ENCODE measurements at regions not wholly inside any gene's neighbourhood (a gene's known extent, or its start where the extent isn't known, plus 50 kb on each side); places are given as distances from the start of the nearest gene placed in this dataset.
"Not testable (repeated sequence)": the region's sequence is repeated elsewhere in the genome, so short reads cannot be mapped to it uniquely, and the experiment has no call there.

DNA sequence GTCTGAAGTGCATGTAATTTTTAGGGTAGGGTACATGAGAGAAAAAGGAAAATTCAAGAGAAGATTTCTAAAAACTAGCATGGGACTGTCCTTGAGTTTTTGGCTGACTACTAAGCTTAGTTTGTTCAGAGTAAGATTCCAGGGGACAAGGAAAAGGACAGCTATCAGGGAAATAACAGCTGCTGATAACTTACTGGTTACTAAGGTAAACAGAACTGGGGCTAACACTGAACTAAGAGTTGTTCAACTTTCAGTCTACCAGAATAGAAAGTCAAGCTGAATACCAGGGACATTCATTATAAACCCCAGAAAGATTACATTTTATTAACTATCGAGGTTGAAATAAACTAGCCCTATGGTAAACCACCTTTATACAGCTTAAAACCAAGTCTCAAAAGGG is 261.8 kb upstream of the CYRIA start:
- DNase-seq (ENCODE audit: extremely low read depth in 1 of 2, low read depth in 1 of 2), result no peak

DNA sequence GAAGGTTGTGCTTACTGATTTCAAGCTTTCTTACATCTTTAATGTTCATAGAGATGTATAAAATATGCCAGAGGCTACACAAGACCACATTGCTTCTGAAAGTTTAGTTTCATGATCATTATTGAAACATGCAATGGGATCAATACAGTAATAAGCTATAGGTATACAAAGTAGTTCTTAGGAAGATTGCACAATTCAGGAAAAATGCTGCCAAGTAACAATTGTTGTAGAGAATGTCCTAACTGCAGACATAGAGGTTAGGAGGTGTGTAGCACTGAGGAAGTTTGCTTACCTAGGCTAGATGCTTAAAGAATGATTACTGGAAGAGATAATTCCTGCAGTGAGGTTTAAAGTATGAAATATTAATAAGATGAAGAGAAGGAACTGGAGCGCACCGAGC is 259.5 kb upstream of the CYRIA start:
- no peak for DNase-seq (ENCODE audit: extremely low read depth in 1 of 2, low read depth in 1 of 2)

DNA sequence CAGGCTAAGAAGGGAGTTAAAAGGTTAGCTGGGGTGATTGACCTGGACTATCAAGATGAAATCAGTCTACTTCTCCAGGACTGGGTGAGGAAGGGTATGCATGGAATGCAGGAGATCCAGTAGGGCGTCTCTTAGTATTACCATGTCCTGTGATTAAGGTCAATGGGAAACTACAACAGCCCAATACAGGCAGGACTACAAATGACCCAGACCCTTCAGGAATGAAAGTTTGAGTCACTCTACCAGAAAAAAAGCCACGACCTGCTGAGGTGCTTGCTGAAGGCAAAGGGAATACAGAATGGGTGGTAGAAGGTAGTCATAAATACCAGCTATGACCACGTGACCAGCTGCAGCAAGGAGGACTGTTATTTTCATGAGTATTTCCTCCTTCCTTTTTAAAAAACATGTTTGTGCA is 249.7 kb upstream of the CYRIA start:
- DNase-seq (ENCODE audit: extremely low read depth in 1 of 2, low read depth in 1 of 2), result not testable (repeated sequence)

DNA sequence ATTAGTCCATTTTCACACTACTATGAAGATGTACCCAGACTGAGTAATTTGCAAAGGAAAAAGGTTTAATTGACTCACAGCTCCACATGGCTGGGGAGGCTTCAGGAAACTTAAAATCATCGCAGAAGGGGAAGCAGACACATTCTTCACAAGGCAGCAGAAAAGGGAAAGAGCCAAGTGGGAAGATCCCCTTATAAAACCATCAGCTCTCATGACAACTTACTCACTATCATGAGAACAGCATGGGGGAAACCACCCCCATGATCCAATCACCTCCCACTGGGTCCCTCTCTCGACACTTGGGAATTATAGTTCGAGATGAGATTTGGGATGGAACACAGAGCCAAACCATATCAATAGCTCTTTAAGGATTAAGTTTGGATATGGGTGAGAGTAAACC is 246.1 kb upstream of the CYRIA start:
- DNase-seq (ENCODE audit: extremely low read depth in 1 of 2, low read depth in 1 of 2), result no peak

DNA sequence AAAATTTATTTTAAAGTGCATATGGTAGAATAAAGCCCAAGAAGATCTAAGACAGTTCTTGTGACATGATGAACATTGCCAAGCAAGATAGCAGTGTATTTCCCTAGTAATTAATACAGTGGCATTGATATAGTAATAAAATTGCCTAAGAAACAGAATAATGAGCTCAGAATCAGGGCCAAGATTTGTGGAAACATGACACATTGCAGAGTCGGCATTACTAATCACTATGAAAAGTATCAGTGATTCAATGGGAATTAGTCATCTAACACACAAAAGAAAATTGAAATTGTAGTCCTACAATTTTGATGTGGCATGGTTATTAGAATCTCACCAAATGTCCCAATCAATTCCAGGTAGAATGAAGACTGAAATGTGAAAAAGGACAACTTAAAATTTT is 243.0 kb upstream of the CYRIA start:
- DNase-seq (ENCODE audit: extremely low read depth in 1 of 2, low read depth in 1 of 2), result no peak

DNA sequence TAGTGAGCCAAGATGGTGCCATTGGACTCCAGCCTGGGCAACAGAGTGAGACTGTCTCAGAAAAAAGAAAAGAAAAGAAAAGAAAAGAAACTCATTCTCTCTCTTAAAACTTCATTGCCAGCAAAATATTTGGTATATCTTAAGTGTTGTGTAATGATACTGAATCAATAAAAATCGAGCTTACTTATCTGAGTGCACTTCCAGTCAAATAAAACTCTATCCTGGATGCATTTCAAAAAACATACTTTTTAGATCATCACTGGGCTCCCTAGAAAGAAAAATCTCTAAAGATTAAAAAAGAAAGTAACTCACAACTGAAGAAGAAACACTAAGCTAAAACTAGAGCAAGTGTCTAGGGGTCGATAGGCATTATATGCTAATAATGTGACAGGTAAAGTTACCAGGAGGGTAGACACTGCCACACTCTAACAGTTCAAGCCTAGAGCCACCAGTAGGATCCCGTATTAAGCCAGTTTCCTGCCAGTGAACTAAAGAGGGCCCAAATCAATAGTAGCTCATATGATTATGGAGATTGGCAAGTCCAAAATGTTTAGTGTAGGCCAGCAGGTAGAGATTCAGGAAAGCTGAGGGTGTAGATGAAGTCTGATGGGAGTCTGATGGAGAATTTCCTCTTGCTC is 242.1 kb upstream of the CYRIA start:
- DNase-seq (ENCODE audit: extremely low read depth in 1 of 2, low read depth in 1 of 2), result no peak

DNA sequence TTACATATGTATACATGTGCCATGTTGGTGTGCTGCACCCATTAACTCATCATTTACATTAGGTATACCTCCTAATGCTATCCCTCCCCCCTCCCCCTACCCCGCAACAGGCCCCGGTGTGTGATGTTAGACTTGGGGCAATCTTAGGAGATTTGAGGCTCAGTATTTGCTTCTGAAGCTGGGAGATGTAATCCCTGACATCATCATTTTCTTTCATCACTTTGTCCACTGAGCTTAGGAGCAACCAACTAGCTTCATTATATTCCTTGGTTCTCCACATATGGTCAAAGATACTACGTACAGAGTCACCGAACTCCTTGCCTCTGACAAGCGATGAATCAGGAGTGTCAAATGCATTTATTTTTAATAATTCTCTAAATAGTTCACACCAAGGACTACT is 239.7 kb upstream of the CYRIA start:
- not testable (repeated sequence) for DNase-seq (ENCODE audit: extremely low read depth in 1 of 2, low read depth in 1 of 2)

DNA sequence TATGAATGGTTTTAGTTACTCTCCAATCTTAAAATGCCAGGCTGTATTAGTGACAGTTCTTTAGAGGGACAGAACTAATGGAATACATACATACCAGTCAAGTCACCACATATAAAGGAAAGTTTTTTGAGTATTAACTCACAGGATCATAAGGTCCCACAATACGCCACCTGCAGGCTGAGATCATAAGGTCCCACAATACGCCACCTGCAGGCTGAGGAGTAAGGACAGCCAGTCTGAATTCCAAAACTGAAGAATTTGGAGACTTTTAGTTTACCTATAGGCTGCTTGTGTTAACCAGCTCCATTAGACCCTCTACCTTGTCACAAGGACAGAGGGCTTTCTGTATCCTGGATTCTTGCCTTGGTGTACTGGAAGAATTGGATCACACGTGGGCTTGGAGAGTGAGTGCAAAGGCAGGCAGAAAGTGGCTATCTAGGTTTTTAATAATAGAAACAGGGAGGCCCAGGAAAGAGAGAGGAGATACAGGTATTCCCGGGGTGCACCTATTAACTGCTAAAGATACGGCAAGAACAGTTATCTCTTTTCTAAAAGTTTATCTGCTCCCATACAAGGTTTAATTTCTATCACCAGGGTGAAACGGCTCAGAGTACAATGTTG is 234.9 kb upstream of the CYRIA start:
- no peak for DNase-seq (ENCODE audit: extremely low read depth in 1 of 2, low read depth in 1 of 2)

DNA sequence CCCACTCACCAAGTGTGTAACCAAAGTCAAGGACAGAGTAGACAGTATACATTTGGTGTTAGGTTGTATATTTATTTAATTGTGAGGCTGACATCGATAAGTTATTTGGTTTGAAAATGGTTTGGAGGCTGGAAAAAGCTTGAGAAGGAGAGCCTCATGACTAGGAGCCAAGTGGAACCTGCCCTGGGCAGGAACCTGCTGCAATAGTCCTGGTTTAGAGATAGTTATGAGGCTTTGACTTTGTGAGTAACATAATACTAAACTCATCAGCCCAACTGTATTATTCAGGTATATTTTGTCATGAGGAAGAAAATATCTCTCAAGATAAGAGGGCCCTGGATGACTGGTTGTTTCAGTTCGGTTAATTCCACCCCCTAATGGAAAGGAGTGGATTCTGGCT is 234.3 kb upstream of the CYRIA start:
- no peak for DNase-seq (ENCODE audit: extremely low read depth in 1 of 2, low read depth in 1 of 2)

DNA sequence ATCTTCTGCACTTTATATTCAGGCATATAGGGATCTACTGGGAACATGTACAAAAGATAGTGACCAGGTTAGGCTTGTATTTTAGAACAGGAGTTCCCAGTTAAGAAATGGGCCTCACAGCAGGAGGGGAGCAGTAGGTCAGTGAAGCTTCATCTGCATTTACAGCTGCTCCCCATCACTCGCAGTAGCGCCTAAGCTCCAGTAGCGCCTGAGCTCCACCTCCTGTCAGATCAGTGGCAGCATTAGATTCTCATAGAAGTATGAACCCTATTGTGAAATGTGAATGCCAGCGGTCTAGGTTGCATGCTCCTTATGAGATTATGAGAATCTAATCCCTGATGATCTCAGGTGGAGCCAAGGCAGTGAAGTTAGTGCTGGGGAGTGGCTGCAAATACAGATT is 224.4 kb upstream of the CYRIA start:
- DNase-seq (ENCODE audit: extremely low read depth in 1 of 2, low read depth in 1 of 2), result no peak

DNA sequence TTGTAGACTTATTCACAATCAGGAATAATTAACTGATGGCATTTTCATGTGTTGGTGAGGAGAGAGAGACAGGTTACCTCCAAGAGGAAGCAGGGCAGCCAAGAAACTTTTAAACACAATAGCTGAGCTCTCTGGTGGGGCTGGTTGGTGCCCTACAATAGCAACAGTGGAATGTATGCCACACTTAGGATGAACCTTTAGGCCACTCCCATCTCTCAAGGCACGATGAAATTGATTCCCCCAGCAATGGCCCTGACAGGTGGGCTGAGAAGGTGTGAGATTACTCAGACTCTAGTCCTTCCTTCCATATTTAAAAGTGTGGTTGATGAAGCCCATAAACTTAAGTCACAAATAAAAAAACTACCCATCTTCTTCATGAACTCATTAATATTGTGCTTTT is 219.4 kb upstream of the CYRIA start:
- no peak for DNase-seq (ENCODE audit: extremely low read depth in 1 of 2, low read depth in 1 of 2)

DNA sequence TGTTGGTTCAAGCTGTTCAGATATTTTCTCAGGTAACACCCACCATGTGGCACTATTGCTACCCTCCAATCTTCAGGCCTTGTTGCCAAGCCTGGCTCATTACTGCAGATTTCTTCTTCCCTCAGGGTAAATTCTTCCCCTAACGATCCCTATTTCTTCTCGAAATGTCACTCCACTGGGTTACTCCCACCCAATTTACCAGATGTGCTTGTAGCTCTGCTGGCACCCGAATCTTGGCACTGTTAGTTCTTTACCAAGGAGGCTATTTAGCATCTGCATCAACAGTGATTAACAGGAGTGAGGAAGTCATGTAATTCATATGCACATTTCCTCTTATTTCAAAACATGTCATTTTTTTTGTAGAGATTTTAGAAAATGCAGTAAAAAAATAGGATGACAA is 217.1 kb upstream of the CYRIA start:
- DNase-seq (ENCODE audit: extremely low read depth in 1 of 2, low read depth in 1 of 2), result no peak

DNA sequence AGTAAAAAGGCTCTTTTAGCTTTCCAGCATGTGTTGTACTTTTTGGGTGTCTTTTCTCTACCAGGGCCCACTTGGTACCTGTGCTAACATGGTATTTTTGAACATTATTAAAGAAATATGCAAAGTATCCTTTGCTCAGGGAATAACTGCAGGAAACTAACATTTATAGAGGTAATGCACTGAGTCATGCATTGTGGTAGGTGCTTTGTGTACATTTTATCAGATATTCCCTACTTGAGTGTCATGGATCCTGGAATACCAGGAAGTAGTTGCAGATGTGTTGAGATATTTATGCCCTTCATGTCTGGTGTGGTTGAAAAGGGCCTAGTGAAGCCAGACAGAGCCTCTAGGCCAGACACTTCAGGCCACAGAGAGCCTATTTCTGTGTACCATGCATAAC is 215.5 kb upstream of the CYRIA start:
- no peak for DNase-seq (ENCODE audit: extremely low read depth in 1 of 2, low read depth in 1 of 2)

DNA sequence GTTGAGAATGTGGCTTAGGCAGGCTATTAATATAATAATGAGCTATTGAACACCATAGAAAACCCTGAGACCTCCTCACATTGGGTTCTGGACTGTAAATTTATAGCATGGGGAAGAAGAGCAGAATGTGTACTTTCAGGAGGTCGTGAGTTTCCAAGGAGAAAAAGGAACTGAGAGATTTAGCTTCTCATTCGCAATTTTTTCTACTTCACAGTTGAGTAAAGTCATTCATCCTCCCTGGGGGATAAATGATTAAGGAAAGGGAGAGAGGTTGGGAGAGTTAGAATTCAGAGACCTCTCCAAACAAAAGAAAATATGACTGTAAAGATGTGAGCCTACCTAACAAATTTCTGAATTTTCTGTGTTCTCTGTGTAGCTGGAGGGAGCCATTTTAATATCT is 205.8 kb upstream of the CYRIA start:
- DNase-seq (ENCODE audit: extremely low read depth in 1 of 2, low read depth in 1 of 2), result no peak

DNA sequence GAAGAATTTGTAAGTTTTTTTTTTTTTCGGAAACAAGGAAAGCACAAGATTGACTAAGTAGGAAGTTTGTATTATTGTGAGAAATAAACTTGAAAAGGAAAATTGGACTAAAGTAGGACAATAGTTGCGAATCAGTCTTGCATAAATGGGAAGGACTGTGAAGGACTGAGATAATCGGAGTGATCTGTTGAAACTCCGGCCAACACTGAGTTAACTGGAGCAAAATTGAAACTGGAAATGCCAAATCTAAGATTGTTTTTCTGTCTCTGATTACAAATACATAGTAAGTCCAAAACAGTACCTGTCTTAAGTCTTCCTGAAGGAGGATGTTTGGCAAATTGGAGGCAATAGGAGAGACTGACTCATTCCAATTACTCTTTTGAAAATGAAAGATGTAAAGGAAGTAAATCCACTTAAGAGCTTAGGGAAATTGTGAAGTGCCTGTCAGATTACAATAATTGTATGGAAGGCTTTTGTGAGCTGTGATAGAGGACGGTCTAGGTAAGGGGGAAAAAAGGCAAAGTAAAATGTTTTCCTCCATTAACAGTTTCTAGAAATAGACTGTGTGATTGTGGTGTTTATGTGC is 204.9 kb upstream of the CYRIA start:
- DNase-seq (ENCODE audit: extremely low read depth in 1 of 2, low read depth in 1 of 2), result no peak

DNA sequence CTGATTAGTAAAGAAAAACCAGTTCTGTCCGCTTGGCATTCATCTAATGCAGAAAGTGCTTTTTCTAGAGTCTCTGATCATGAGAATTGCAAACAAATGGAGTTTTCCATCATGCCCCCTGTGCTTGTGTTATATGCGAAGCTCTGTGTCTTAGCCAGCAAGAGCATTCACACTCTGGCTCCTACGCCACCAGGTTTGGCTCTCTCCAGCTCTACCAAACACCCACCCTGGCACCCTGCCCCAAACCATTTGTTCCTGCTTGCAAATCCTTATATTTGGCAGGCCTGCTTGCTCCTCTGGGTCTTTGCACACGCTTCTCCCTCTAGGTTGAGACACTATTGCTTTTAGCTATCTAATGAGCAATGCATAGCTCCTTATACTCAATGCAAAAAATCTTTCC is 204.1 kb upstream of the CYRIA start:
- no peak for DNase-seq (ENCODE audit: extremely low read depth in 1 of 2, low read depth in 1 of 2)

DNA sequence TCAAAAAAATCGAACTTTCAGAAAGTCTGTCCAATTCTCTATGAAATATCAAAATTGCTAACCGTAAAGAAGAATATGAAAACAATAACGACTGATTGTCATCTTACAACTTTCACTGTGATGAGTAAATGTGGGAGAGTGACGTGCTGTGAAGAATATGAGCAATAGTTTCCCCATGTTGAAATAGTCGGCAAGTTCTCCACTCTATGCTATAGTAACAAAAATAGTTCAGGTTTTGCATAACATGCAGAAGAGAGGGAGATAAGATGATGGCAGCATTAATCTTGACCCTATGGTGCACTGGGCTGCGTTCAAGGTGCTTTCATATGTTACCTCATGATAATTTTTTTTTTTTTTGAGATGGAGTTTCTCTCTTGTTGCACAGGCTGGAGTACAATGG is 196.8 kb upstream of the CYRIA start:
- no peak for DNase-seq (ENCODE audit: extremely low read depth in 1 of 2, low read depth in 1 of 2)

DNA sequence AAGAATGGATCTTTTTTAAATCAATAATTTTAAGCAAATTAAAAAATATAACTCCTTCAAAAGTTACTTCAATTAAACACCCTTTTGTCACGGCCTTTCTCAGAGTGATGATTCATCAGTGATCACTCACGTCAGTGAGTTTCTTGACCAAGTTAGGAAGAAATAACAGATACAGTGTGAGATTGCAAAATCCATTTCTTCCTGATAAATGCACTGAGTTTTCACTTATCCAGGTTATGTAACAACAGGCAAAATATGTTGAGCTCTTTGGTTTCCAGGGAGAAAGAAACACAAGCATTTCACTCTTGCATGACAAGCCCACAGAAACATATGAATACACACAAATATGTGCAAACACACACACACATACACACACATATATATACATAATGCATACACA is 195.9 kb upstream of the CYRIA start:
- no peak for DNase-seq (ENCODE audit: extremely low read depth in 1 of 2, low read depth in 1 of 2)

DNA sequence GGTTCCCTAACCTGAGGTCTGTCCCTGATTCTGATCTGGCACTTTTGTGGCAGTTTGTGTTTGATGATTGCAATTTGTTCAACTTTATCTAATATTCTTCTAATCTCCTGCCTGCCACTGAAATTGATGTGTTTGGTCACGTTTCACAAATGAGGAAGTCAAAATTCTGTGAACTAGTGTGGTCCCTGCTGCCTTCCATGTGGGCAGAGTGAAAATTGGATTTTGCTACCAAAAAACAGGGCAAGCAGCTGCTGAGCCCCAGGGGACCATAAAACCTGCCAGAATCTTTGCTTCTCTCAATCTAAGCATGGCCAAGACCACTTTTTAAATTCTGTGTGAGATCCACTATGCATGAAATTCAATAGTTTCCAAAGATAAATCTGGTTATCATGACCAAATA is 195.5 kb upstream of the CYRIA start:
- no peak for DNase-seq (ENCODE audit: extremely low read depth in 1 of 2, low read depth in 1 of 2)

DNA sequence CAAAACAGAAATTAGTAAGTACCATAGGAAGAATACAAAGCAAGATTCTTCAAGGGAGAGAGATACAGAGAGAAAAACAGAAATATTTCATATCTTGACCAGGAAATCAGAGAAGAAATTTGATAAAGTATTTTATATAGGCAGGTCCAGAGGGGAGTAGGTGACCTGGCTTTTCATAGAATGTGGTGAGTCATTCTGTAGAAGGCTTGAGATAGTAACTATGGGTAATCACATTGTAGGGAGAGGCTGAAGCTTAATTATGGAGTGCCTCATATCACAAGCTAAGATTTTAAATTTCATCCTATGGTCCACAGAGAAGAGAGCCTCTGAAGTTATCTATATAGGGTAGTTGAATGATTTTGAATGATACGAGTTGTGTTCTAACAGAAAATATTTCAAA is 195.0 kb upstream of the CYRIA start:
- DNase-seq (ENCODE audit: extremely low read depth in 1 of 2, low read depth in 1 of 2), result no peak

DNA sequence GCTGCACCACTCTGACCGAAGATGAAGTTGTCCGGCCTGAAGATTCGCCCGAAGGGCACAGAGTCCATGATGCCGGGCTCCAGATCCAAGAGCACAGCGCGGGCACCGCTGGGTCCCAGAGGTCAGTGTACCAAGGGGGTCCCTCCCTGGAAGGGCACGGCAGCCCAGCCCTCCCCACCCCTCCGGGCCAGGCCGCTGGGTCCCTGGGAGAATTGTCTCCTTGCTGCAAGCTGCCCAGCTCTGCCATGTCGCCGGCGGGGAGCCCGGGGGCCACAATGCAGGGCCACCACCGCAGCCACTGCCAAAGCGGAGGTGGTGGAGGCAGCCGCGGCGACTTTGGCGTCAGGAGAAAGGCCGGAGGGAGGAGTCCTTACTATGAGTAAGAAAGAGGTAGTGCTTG is 189.5 kb upstream of the CYRIA start:
- no peak for DNase-seq (ENCODE audit: extremely low read depth in 1 of 2, low read depth in 1 of 2)

DNA sequence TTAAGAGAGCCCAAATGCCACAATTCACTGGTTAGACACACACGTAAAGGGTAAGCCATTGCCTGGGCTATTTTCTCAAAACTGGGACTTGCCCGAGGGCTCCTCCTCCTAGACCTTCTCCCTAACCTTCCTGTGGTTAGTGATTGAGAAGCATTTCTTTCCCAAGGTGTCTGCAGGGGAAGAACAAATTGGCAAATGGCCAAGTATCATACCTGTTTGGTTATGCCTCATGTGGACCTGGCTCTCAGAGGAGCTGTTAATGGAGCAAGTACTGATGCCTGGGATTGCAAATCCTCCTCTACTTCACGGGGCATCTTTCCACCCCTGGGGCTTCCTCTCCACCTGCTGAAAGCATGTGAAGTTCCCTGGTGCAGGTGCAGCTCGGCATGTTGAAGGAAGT is 187.5 kb upstream of the CYRIA start:
- DNase-seq (ENCODE audit: extremely low read depth in 1 of 2, low read depth in 1 of 2), result no peak

DNA sequence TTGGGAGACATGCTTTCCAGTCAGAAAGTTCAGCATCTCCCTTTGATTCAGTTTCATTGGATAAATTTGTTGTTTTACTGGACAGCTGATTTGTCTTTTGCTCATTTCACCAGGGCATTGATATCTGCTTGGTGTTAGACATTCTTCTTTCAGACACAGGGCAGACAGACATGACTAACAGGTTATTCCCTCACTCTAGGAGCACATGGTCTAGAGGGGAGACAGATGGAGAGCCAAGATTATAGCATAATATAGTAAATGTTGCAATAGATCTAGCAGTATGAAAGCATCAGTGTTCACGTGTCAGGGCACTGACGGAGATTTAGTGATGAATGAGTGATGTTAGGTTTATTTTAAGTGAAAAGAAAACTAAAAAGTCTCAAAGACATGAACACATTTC is 187.0 kb upstream of the CYRIA start:
- DNase-seq (ENCODE audit: extremely low read depth in 1 of 2, low read depth in 1 of 2), result no peak

Data from activated CD8-positive, alpha-beta memory T cell treated with anti-CD3 and anti-CD28 coated beads for 1 hour (primary cell).